OCI-LY7 (cell line): ENCODE measurements at regions not wholly inside any gene's neighbourhood (a gene's known extent, or its start where the extent isn't known, plus 50 kb on each side); places are given as distances from the start of the nearest gene placed in this dataset.

Experiments
- BruUV-seq: library from RNA; stranded (reverse); fragments of 400-500 nt; replicated peaks from 2 replicates; lab custom pipeline; 2021; lab: Mats Ljungman, UMichigan
- CTCF ChIA-PET: fragments of 300-600 bp; sonication (Branson Sonifier 250); formaldehyde crosslinking; loops from one replicate; lab custom pipeline; 2022; ENCODE audit warnings: antibody characterized with exemption; ENCODE audit not compliant: unreplicated experiment; lab: Charles Lee
- POLR2A ChIA-PET: fragments of 300-600 bp; sonication (Branson Sonifier 250); formaldehyde crosslinking; loops from one replicate; lab custom pipeline; 2022; ENCODE audit warnings: antibody characterized with exemption; lab: Charles Lee
- DNase-seq: peaks from one replicate; pipeline ENCODE4 v3.0.0-alpha.2; 2015; ENCODE audit warnings: low spot score
- H2AFZ ChIP-seq: fragments of 200-600 bp; sonication (generic), shearing (Covaris generic); 2 replicates; pipeline ENCODE4 v1.6.1; 2014; ENCODE audit warnings: mild to moderate bottlenecking, antibody characterized with exemption, low read length, moderate library complexity
- H3K27ac ChIP-seq: fragments of 200-600 bp; sonication (generic); 2 replicates; pipeline ENCODE4 v1.5.1; 2014; ENCODE audit warnings: mixed run types, low read depth, mild to moderate bottlenecking, moderate library complexity, low read length, inconsistent platforms; ENCODE audit not compliant: poor library complexity, severe bottlenecking
- H3K36me3 ChIP-seq: fragments of 200-600 bp; sonication (generic); 2 replicates; pipeline ENCODE4 v1.6.1; 2014; ENCODE audit warnings: mild to moderate bottlenecking, antibody characterized with exemption, low read length, moderate library complexity, mixed read lengths; ENCODE audit not compliant: insufficient read depth
- H3K4me1 ChIP-seq: fragments of 200-600 bp; sonication (generic); 2 replicates; pipeline ENCODE4 v1.5.1; 2014; ENCODE audit warnings: mild to moderate bottlenecking, low read length; ENCODE audit not compliant: insufficient read depth, poor library complexity, severe bottlenecking
- H3K4me2 ChIP-seq: fragments of 200-600 bp; sonication (generic); 2 replicates; pipeline ENCODE4 v1.6.1; 2014; ENCODE audit warnings: mild to moderate bottlenecking, low read length
- H3K4me3 ChIP-seq: fragments of 200-600 bp; sonication (generic); 2 replicates; pipeline ENCODE4 v1.5.1; 2014; ENCODE audit warnings: mild to moderate bottlenecking, low read depth, low read length; ENCODE audit not compliant: poor library complexity, severe bottlenecking
- H3K79me2 ChIP-seq: fragments of 200-600 bp; sonication (generic); 2 replicates; pipeline ENCODE4 v1.6.1; 2016; ENCODE audit warnings: low read depth, mild to moderate bottlenecking, low read length, moderate library complexity, mixed read lengths; ENCODE audit not compliant: insufficient read depth
- H3K9me2 ChIP-seq: fragments of 200-600 bp; sonication (generic); 2 replicates; pipeline ENCODE4 v1.6.1; 2016; ENCODE audit warnings: mild to moderate bottlenecking, low read length, mixed read lengths; ENCODE audit not compliant: insufficient read depth
- H3K9me3 ChIP-seq: fragments of 200-600 bp; sonication (generic); 2 replicates; pipeline ENCODE4 v1.6.1; 2014; ENCODE audit warnings: mild to moderate bottlenecking, mixed run types, low read length, mixed read lengths
- H4K20me1 ChIP-seq: fragments of 200-600 bp; sonication (generic); 2 replicates; pipeline ENCODE4 v1.6.1; 2014; ENCODE audit warnings: mild to moderate bottlenecking, antibody characterized with exemption, low read length, moderate library complexity, mixed read lengths; ENCODE audit not compliant: insufficient read depth
- EZH2phosphoT487 ChIP-seq: fragments of 200-600 bp; sonication (generic); IDR thresholded peaks from 2 replicates; pipeline ENCODE4 v1.6.1; 2018; ENCODE audit warnings: low read depth, borderline replicate concordance, mild to moderate bottlenecking, mixed run types, antibody characterized with exemption, low read length, moderate library complexity, mixed read lengths
- intact Hi-C: fragments of 100-400 bp; cut with micrococcal nuclease; formaldehyde crosslinking; loops from one replicate; pipeline ENCODE4 v1.10.0; 2022; ENCODE audit not compliant: unreplicated experiment
- TF ChIP-seq, protein P1 (sequence below): fragments of 200-600 bp; sonication (generic); conservative IDR thresholded peaks from 2 replicates; pipeline ENCODE4 v1.5.1; 2014; ENCODE audit warnings: mild to moderate bottlenecking, antibody characterized with exemption, low read length, moderate library complexity, mixed read lengths

DNA sequence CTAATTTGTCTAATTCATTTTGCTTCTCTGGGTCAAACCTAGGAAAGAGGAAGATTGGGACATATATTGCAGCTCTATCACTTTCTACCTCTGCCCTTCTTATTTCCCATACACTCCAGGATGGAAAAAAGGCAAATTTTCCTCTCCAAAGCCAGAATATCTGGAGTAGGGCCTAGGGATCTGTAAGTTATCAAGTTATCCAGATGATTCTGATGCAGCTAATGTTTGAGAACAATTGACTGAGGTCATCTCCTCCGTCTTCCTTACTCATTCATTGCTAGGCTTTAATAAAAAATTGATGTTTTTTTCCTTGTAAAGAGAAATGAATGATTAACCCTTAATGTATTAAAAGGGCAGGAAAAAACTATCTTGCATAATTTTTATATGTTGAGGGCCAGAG, 211.9 kb upstream of the GLI3 start:
- no peaks in the 10 kb centered on the region for H3K9me2 ChIP-seq
- CTCF ChIA-PET = no interaction called here
- no peaks in the 10 kb centered on the region for H3K36me3 ChIP-seq
- no peaks in the 10 kb centered on the region for H4K20me1 ChIP-seq
- H2AFZ ChIP-seq = no peak overlapping the region
- DNase-seq = no peak
- H3K4me2 ChIP-seq = no peak overlapping the region
- no peak overlapping the region for H3K4me3 ChIP-seq
- intact Hi-C loops = no loop called here
- no peak overlapping the region for H3K27ac ChIP-seq
- POLR2A ChIA-PET = no interaction called here
- no peaks in the 10 kb centered on the region for H3K9me3 ChIP-seq
- H3K79me2 ChIP-seq = no peaks in the 10 kb centered on the region
- no TSS peak for BruUV-seq
- TF ChIP-seq, protein P1, sequence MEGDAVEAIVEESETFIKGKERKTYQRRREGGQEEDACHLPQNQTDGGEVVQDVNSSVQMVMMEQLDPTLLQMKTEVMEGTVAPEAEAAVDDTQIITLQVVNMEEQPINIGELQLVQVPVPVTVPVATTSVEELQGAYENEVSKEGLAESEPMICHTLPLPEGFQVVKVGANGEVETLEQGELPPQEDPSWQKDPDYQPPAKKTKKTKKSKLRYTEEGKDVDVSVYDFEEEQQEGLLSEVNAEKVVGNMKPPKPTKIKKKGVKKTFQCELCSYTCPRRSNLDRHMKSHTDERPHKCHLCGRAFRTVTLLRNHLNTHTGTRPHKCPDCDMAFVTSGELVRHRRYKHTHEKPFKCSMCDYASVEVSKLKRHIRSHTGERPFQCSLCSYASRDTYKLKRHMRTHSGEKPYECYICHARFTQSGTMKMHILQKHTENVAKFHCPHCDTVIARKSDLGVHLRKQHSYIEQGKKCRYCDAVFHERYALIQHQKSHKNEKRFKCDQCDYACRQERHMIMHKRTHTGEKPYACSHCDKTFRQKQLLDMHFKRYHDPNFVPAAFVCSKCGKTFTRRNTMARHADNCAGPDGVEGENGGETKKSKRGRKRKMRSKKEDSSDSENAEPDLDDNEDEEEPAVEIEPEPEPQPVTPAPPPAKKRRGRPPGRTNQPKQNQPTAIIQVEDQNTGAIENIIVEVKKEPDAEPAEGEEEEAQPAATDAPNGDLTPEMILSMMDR = no peak
- TF ChIP-seq EZH2phosphoT487 = no peak
- no peaks in the 10 kb centered on the region for H3K4me1 ChIP-seq

DNA sequence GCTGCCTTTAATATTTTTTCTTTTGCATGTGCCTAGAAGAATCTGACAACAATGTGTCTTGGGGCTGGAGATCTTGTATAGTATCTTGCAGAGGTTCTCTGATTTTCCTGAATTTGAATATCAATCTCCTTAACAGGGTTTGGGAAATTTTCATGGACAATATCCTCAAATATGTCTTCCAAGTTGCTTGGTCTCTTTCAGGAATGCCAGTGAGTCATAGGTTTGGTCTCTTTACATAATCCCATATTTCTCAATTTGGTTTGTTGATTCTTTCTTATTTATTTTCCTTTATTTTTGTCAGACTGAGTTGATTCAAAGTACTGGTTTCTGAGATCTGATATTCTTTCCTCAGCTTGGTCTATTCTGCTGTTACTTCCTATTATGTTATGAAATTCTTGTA, 208.7 kb upstream of the GLI3 start:
- Histone ChIP-seq H3K27ac (no peak overlapping the region), H2AFZ (no peak overlapping the region), H3K4me2 (no peak overlapping the region), H3K9me2 (no peaks in the 10 kb centered on the region), H3K4me3 (no peak overlapping the region), H3K36me3 (no peaks in the 10 kb centered on the region), H3K79me2 (no peaks in the 10 kb centered on the region), H4K20me1 (no peaks in the 10 kb centered on the region), H3K9me3 (no peaks in the 10 kb centered on the region), H3K4me1 (no peaks in the 10 kb centered on the region)
- intact Hi-C loops = no loop called here
- POLR2A ChIA-PET = no interaction called here
- TF ChIP-seq EZH2phosphoT487 = no peak
- TF ChIP-seq, protein P1 = no peak
- no TSS peak for BruUV-seq
- DNase-seq = no peak
- CTCF ChIA-PET = no interaction called here

DNA sequence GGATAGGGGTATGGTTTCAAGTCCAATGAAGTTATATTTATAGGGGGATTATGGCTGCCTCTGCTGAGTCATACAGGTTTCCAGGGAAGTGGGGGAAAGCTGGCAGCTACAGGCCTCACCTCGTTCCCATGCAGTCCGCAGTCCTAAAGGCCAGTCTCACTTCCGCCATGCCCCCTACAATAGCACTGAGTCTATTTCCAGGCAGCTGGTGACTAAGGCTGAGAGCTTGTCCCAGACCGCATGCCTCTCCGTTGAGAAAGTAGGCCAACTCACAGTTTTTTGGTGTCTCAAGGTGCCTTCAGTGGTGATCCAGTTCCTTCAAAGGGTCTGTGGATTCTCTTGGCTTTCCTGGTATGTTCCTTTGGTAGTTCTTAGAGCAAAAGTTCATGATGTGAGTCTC, 203.9 kb upstream of the GLI3 start:
- Histone ChIP-seq H3K4me2 (no peak overlapping the region), H3K4me3 (no peak overlapping the region), H2AFZ (no peak overlapping the region), H3K9me3 (no peaks in the 10 kb centered on the region), H3K36me3 (no peaks in the 10 kb centered on the region), H3K79me2 (no peaks in the 10 kb centered on the region), H3K27ac (no peak overlapping the region), H4K20me1 (no peaks in the 10 kb centered on the region), H3K4me1 (no peaks in the 10 kb centered on the region), H3K9me2 (no peaks in the 10 kb centered on the region)
- intact Hi-C loops = no loop called here
- BruUV-seq = no TSS peak
- DNase-seq = no peak
- TF ChIP-seq, protein P1 = no peak
- no peak for TF ChIP-seq EZH2phosphoT487
- POLR2A ChIA-PET = no interaction called here
- CTCF ChIA-PET = no interaction called here
